ENCODE measurements at regions not wholly inside any gene's neighbourhood (a gene's known extent, or its start where the extent isn't known, plus 50 kb on each side); places are given as distances from the start of the nearest gene placed in this dataset.
"Not testable (repeated sequence)": the region's sequence is repeated elsewhere in the genome, so short reads cannot be mapped to it uniquely, and the experiment has no call there.

- no peak for DNase-seq
These were observed 433.3 kb upstream of the TMEFF2 start for GRCh38 chr2:192628017-192628416.

- DNase-seq = no peak
These were observed 420.4 kb upstream of the TMEFF2 start for GRCh38 chr2:192615105-192615504.

GRCh38 chr2:192604295-192604694, 409.6 kb upstream of the TMEFF2 start:
- DNase-seq = no peak

- not testable (repeated sequence) for DNase-seq
These were observed 403.9 kb upstream of the TMEFF2 start for GRCh38 chr2:192598649-192599048.

GRCh38 chr2:192593561-192593960, 398.8 kb upstream of the TMEFF2 start:
- DNase-seq = no peak

DNA sequence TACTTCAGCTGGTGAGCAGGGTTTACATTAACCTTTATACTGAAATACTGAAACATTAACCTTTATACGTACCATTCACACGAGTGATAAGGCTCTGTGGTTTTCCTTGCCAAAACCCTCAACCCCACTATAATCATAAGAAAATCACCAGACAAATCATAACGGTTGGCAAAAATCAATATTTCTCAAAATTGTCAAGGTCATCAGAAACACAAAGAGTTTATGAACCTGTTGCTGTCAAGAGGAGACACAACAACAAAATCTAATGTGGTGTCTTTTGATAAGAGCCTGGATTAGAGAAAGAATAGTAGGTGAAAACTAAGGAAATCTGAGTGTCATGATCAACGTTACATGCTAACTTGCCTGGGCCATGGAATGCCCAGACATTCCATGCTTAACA, 396.9 kb upstream of the TMEFF2 start:
- DNase-seq = no peak

DNA sequence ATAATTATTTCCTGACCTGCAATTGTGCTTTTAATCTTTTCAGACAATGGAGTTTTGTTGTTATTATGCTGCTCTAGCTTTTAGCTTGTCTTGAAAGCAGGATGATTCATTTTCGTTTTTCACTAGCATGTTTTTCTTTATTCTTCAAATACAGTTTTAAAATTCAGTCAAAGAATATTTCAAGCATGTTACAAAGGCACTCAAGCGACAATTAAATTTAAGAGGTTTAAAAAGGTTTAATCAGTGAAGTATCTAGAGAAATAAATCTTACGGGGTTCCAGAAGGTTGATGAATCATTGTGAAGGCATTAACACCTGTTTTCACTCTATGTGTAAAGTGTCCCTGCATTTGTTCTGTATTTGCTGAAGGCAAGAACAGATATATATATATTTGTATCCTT, 390.7 kb upstream of the TMEFF2 start:
- no peak for DNase-seq

GRCh38 chr2:192584976-192585375, 390.2 kb upstream of the TMEFF2 start:
- DNase-seq = no peak

GRCh38 chr2:192579965-192580700, 385.4 kb upstream of the TMEFF2 start:
- no peak for DNase-seq

DNA sequence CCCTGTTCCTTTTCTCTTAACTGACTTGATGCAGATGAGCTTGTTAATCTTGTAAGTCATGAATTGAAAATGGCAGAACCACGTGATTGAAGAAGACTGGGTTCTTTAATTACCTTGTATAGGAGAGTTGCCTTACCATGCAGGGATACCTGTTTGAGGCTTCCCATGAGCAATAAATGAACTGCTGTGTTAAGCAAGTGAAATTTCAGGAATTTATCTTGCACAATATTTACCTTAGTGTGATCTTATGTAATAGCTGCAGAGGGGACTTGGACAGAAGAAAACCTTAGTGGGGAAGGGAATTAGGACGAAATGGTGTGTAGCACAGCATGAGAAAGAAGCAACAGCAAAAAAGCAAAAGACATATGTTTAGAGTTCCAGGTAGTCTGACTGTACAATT, 384.0 kb upstream of the TMEFF2 start:
- no peak for DNase-seq

GRCh38 chr2:192577706-192578105, 383.0 kb upstream of the TMEFF2 start:
- no peak for DNase-seq

GRCh38 chr2:192574552-192574951, 379.8 kb upstream of the TMEFF2 start:
- DNase-seq = no peak

- DNase-seq = no peak
These were observed 376.9 kb upstream of the TMEFF2 start for GRCh38 chr2:192571636-192572035.

DNA sequence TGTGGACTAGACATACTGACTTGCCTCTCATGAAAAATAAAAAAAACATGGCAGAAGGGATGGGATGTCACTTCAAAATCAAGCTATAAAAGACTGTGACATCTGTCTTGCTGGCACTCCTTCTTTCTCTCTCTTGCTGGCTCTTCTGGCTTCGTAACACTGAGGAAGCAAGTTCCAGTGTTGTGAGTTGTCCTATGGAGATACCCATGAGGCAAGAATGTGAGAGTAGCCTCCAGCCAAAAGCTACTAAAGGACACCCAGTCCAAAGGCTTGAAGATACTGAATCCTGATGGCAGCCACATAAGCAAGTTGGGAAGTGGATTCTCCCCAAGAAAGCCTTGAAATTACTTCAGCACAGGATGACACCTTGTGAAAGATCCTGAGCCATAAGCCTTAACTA, 376.1 kb upstream of the TMEFF2 start:
- no peak for DNase-seq

GRCh38 chr2:192566863-192567262, 372.1 kb upstream of the TMEFF2 start:
- no peak for DNase-seq

DNA sequence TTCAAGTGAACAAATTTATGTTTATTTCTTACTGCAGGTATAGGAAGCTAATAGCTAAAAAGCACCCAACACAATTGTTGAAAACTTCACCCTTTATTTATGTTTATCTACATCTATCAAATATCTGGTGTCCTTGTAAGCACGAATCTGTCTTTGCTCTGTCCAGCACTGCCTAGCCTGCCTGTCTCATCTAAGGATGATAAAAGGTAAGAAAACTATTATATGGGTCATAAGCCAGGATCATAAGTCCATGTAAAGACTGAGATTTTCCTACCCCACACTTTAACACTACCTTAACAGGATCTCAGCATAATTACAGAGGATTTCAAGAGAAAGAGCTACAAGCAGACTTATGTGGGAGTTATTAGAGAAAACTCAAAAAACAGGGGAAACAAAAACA, 365.6 kb upstream of the TMEFF2 start:
- no peak for DNase-seq

DNA sequence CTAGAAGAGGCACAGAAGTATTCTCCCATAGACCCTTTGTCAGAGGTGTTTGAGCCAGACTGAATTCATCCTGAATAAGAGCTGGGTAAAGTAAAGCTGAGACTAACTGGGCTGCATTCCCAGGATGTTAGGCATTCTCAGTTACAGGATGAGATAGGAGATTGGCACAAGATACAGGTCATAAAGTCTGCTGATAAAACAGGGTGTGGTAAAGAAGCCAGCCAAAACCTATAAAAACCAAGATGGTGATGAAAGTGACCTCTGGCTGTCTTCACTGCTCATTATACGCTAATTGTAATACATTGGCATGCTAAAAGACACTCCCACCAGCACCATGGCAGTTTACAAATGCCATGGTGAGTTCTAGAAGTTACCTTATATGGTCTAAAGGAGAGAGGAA, 364.9 kb upstream of the TMEFF2 start:
- no peak for DNase-seq

DNA sequence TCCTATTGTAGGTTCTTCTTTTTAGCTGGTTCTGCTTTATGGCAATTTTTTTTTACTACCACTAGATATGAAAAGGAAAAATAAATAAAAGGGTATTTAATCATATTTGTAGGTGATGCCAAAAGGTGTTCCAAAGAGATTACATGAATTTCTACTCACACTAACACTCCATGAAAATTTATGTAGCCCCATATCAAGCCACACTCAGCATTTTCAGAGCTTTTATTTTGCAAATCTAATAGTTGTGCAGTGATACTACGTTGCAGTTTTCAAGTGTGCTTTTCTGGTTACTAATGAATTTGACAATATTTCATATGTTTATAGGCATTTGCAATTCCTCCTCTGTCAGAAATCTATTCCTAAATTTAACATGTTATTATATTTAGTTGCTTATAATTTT, 363.9 kb upstream of the TMEFF2 start:
- DNase-seq = no peak

DNA sequence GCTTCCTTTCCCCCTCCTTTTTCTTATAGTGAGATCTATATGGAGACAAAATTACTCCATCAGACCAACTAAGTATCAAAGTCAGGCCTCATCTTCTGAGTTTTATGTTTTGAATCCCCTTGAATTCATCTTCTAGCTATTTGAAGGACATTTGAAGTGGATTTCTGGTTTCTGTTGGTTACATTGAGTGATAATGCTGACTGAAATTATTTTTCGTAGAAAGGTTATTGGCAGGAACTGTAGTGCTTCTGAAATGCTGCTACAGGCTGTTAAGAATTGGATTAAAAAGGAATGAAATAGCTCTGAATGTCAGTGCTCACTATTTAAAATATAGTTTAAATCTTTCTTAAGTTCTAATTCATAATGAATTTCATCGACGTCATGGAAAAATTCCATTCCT, 361.0 kb upstream of the TMEFF2 start:
- no peak for DNase-seq

DNA sequence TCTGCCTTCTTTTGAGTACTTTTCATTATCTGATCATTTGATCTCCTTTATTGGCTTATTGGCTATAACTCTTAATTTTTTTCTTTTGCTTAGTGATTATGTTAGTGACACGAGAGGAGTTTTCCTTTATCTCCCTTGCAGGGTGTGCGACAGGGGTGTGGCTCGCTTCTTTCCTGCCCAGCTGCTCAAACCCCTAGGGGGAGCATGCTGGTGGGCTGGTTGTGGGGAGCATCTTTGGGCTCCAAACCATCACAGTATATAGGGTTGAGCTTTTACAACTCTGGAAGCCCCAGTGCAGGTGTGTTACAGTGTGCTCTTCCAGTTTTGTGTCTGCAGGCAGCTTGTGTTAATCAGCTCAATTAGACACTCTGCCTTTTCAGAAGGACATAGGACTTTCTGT, 357.0 kb upstream of the TMEFF2 start:
- no peak for DNase-seq

DNA sequence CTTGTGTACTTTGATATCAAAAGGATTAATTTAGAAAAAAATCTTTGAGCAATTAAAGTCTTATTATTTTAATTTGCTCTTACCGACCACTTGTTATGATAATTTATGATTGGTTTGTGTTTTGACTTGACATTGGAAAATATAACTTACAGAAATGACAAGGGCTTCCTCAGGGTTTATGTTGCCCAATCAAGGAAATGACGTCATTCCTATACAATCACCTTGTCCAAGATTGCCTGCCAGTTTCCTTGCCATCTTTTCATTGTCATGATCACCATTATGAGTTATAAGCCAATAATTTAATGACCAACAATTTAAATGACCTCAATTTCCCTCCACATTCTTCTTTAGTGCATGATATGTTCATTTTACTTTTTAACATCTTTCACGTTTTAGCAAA, 351.8 kb upstream of the TMEFF2 start:
- no peak for DNase-seq

DNA sequence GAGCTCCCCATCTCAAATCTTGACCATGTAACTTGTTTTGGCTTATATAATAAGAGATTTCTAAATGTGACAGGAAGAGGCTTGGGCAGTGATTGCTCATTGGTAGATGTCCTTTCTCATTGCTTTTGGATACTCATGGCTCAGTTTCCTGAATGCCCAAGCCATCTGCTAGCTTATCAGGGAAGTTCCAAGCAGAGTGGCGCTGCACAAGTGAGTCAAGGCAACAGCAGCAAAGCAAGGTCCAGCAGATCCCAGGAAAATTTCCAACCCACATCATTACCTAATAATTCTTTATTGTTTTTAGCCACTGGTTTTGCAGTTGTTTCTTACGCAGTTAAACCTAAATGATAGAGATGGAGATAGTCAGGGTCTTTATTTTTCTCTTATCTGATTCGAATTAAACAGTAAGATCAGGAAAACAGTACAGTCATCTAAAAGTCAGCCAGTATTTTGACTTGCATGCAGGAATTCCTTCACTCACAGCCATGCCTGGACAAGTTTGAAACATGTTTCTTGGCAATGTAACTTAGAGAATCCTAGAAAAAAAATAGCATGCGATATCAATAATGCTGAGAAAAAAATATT, 349.7 kb upstream of the TMEFF2 start:
- DNase-seq = no peak

DNA sequence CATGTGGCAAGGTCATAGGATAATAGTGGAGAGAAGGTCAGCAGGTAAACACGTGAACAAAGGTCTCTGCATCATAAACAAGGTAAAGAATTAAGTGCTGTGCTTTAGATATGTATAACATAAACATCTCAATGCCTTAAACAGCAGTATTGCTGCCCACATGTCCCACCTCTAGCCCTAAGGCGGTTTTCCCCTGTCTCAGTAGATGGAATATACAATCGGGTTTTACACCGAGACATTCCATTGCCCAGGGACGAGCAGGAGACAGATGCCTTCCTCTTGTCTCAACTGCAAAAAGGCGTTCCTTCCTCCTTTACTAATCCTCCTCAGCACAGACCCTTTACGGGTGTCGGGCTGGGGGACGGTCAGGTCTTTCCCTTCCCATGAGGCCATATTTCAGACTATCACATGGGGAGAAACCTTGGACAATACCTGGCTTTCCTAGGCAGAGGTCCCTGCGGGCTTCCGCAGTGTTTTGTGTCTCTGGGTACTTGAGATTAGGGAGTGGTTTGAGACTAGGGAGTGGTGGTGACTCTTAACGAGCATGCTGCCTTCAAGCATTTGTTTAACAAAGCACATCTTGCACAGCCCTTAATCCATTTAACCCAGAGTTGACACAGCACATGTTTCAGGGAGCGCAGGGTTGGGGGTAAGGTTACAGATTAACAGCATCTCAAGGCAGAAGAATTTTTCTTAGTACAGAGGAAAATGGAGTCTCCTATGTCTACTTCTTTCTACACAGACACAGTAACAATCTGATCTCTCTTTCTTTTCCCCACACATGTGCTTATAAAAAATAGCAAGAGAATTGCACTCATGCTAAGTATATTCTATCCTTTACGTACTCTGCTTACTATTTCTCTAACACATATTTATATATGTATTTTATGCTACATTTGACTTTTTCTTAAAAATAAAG, 347.7 kb upstream of the TMEFF2 start:
- not testable (repeated sequence) for DNase-seq

GRCh38 chr2:192539306-192539705, 344.6 kb upstream of the TMEFF2 start:
- no peak for DNase-seq

Measured in NCI-H2029 treated with DMSO at 0.1 percent for 48 hours (cell line).